HG02840 (cell line): ENCODE measurements at regions not wholly inside any gene's neighbourhood (a gene's known extent, or its start where the extent isn't known, plus 50 kb on each side); places are given as distances from the start of the nearest gene placed in this dataset.
A peak's percentile ranks its signal among the peaks of the same experiment; 100 is the strongest.
"Not testable (repeated sequence)": the region's sequence is repeated elsewhere in the genome, so short reads cannot be mapped to it uniquely, and the experiment has no call there.

Source experiments
- ATAC-seq: cut with Tn5 transposase; IDR thresholded peaks from one replicate; pipeline ENCODE4 v1.9.1; 2021; ENCODE audit warnings: mild to moderate bottlenecking, moderate library complexity, moderate number of reproducible peaks; ENCODE audit not compliant: unreplicated experiment, low FRiP score

GRCh38 chr14:46596236-46596635 is 55.3 kb downstream of the RPL10L start:
- no peak for ATAC-seq

GRCh38 chr14:46582826-46583225 is 68.8 kb downstream of the RPL10L start:
- ATAC-seq, result no peak

- ATAC-seq, result no peak
These were observed 70.4 kb downstream of the RPL10L start for GRCh38 chr14:46581036-46581671.

- no peak for ATAC-seq
These were observed 76.6 kb downstream of the RPL10L start for GRCh38 chr14:46574978-46575375.

DNA sequence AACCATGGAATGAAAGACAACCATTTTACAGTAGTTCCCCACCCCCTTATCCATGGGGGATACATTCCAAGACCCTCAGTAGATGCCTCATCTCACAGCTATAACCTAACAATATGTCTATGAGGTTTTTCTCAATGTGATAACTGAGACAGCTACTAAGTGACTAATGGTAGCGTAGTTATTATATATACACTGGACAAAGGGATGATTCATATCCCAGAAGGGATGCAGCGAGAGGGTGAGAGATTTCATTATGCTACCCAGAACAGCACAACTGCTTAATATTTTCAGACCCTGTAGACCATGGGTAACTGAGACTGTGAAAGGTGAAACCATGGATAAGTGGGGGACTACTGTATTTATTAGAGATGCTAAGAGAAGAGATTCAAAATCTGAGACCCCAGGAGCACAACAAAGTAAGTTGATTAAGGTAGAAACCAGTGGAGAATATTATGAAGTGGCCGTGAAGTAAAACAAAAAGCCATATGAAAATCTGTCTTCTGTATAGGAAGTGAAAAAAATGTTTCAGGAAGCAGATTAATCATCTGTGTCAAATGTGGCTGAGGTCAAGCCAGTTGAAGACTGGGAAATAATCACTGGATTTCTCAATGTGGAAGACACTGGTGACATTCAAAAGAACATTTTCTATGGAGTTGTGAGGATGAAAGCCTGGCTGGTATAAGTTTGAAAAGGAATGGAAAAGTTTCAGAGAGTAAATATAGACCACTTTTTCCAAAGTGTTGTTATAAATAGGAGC is 77.2 kb downstream of the RPL10L start:
- no peak for ATAC-seq

DNA sequence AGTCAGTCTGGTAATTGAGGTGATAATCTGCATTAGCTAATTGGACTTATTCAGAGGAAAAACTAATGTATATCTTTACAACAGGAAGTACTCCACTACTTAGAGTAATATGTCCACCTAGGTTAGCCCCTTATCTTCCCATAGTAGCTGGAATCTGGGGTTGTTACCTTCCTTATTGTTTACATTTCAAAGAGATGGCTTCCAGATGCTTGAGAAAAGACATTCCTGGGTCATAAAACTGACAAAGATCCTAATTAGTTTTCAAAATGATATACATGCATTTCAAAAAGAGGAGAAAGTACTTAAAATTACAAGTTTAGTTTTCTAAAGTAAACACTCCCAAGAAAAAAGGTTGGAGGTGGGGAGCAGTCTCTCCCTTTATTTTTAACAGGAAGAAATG is 78.1 kb downstream of the RPL10L start:
- no peak for ATAC-seq

- ATAC-seq, result no peak
These were observed 79.6 kb downstream of the RPL10L start for GRCh38 chr14:46571970-46572369.

DNA sequence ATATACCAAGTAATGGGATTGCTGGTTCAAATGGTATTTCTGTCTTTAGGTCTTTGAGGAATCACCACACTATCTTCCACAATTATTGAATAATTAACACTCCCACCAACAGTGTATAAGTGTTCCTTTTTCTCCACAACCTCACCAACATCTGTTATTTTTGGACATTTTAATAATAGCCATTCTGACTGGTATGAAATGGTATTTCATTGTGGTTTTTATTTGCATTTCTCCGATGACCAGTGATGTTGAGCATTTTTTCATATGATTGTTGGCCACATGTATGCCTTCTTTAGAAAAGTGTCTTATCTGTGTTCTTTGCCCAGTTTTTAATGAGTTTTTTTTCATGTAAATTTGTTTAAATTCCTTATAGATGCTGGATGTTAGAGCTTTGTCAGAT is 83.4 kb downstream of the RPL10L start:
- ATAC-seq, result not testable (repeated sequence)

GRCh38 chr14:46550836-46551235 is 100.7 kb downstream of the RPL10L start:
- ATAC-seq, result no peak

DNA sequence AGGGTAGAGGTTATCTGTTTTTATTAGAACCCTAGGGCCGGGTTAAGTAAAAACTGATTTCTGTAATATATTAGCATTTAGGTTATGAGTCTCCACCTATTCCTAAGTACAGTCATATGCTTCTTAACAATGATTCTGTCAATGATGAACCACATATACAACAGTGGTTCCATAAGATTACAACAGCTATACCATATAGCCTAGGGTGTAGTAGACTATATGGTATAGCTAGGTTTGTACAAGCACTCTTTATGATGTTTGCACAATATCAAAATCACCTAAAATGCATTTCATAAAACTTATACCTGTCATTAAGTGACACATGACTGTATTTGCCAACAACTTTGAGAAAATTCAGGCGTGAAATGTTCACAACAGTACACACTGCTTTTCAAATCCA is 110.6 kb downstream of the RPL10L start:
- no peak for ATAC-seq

DNA sequence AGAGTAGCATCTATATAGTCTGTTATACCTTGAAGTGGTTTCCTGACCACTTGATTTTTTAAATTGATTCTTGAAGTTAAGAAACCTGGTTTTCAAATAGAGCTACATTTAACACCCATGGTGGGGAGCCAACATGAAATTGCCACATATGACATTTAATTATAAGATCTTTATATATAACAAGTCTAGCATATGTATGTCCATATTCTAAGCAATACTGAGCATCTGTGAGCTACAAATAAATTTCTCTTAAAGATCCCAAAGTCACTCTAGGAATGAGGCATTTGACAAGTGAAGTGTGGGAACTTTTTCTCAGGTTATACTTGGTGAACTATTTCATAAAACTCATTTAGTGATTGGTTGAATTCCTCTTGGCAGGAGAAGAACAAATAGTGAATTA is 132.5 kb downstream of the RPL10L start:
- no peak for ATAC-seq

GRCh38 chr14:46508752-46509151 is 142.8 kb downstream of the RPL10L start:
- ATAC-seq, result not testable (repeated sequence)

GRCh38 chr14:46499521-46499920 is 152.1 kb downstream of the RPL10L start:
- no peak for ATAC-seq

GRCh38 chr14:46496409-46496808 is 155.2 kb downstream of the RPL10L start:
- no peak for ATAC-seq

DNA sequence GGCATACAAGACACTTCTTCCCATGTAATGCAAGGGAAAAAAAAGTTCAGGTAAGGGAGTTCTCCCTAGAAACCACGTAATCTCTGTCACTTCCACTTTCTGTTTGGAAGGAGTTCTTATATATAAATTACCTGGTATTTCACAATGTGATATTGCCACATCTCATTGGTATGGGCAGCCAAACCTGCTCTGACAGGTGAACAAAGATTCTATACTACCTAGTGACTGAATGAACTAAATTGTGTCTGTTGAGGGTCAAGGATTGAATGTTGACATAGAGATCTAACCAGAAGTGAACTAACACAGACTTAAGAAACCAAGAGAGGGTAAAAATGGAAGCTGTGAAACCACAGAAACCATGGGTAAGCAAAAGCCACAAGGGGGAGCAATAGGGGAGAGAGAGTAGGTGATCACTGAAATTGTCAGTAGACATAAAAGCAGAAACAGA is 161.3 kb downstream of the RPL10L start:
- peak; percentile 95 for ATAC-seq

GRCh38 chr14:46488374-46488773 is 163.2 kb downstream of the RPL10L start:
- ATAC-seq, result no peak

DNA sequence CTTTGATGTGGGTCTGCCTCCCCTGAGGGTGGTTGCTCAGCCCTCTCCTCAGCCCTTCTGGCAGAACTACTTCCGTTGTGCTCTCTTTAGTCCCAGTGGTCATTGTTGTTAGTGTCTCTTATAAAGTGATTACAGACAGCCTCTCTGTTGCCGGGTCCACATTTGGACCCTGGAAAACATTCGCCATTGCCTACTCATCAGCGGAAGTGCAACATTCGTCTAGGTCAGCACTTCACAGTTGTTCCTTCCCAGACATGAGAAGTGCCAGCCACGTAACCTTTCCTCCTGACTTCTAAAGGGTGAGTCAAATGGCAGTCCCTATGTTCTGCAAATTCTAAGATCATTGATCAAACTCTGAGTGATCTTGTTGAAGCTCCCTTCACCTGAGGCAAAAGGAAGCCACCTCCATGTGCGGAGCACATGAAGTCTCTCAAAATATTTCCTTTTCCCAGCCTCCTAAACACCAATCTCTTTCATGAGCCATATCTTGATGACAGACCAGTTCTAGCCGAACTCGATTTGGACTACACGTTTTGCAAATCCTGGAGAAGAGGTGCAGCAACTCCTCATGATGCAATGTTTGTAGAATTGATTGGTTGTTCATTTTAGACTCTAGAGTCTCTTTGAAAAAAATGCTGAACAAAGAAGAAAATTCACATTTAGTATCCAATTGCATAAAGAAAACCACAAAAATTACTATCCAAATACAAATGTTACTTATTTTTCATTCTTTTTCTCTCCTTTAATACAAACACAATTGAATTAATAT is 163.8 kb downstream of the RPL10L start:
- ATAC-seq, result no peak

- ATAC-seq, result no peak
These were observed 169.4 kb downstream of the RPL10L start for GRCh38 chr14:46482200-46482599.

DNA sequence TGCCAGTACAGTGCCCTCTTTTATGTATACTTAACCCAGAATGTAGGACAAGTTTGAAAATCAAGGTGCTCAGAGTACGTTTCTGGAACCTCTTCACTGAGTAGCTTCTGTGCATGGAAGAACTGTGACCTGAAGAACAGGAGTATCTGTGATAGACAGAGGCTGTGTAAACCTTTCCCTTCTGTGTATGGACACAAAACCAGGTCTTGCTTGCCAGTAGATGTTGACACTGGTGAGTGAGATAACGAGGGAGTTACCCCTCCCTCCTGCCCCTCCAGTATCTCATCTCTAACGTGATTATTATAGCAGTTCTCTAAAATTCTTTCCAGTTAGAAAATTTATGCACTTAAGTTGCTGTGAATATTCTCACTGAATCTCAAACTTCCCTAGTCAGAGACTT is 170.8 kb downstream of the RPL10L start:
- ATAC-seq, result no peak

GRCh38 chr14:46472261-46472660 is 179.3 kb downstream of the RPL10L start:
- no peak for ATAC-seq

- no peak for ATAC-seq
These were observed 187.2 kb downstream of the RPL10L start for GRCh38 chr14:46464341-46464740.
